LNCaP clone FGC (cell line): ENCODE measurements at regions not wholly inside any gene's neighbourhood (a gene's known extent, or its start where the extent isn't known, plus 50 kb on each side); places are given as distances from the start of the nearest gene placed in this dataset.

ENCODE experiments used
- DNase-seq: peaks from one replicate; pipeline ENCODE4 v3.0.0-alpha.2; 2011; ENCODE audit warnings: low read depth
- H3K4me3 ChIP-seq: 2 replicates; pipeline ENCODE4 v1.5.1; 2011; ENCODE audit warnings: mild to moderate bottlenecking, low read depth, low read length, control low read depth
- CTCF ChIP-seq: IDR thresholded peaks from 2 replicates; pipeline ENCODE4 v1.5.1; 2012; ENCODE audit warnings: mild to moderate bottlenecking; ENCODE audit not compliant: control insufficient read depth, insufficient read depth; ENCODE audit errors: extremely low read depth

- no peak overlapping the region for H3K4me3 ChIP-seq
- no peak for DNase-seq
- TF ChIP-seq CTCF: no peak
Measured at GRCh38 chr15:36389107-36389506, 190.3 kb upstream of the CDIN1 start.

GRCh38 chr15:36390491-36390890 lies 188.9 kb upstream of the CDIN1 start:
- no peak overlapping the region for H3K4me3 ChIP-seq
- no peak for DNase-seq
- no peak for TF ChIP-seq CTCF

- no peak for TF ChIP-seq CTCF
- H3K4me3 ChIP-seq: no peak overlapping the region
- DNase-seq: no peak
Measured at GRCh38 chr15:36392676-36393266, 186.7 kb upstream of the CDIN1 start.

- H3K4me3 ChIP-seq: no peak overlapping the region
- no peak for TF ChIP-seq CTCF
- no peak for DNase-seq
Measured at GRCh38 chr15:36398212-36398611, 181.2 kb upstream of the CDIN1 start.

GRCh38 chr15:36399276-36399675 lies 180.2 kb upstream of the CDIN1 start:
- no peak for TF ChIP-seq CTCF
- DNase-seq: no peak
- no peak overlapping the region for H3K4me3 ChIP-seq

GRCh38 chr15:36400936-36401585 lies 178.4 kb upstream of the CDIN1 start:
- no peak overlapping the region for H3K4me3 ChIP-seq
- no peak for TF ChIP-seq CTCF
- DNase-seq: no peak

- TF ChIP-seq CTCF: no peak
- no peak for DNase-seq
- no peak overlapping the region for H3K4me3 ChIP-seq
Measured at GRCh38 chr15:36401586-36401966, 177.8 kb upstream of the CDIN1 start.
